Panc1 (cell line): ENCODE measurements at regions not wholly inside any gene's neighbourhood (a gene's known extent, or its start where the extent isn't known, plus 50 kb on each side); places are given as distances from the start of the nearest gene placed in this dataset.

Experiments used
- ATAC-seq: fragments of 200-7000 bp; cut with Tn5 transposase; 2 replicates; pipeline ENCODE4 v1.9.1; 2020; ENCODE audit warnings: mild to moderate bottlenecking, moderate library complexity
- BruUV-seq: library from RNA; stranded (reverse); fragments of 400-500 nt; replicated peaks from 2 replicates; lab custom pipeline; 2021; lab: Mats Ljungman, UMichigan
- CTCF ChIA-PET: fragments of 300-600 bp; sonication (Branson Sonifier 250); formaldehyde crosslinking; loops from one replicate; lab custom pipeline; 2022; ENCODE audit warnings: antibody characterized with exemption; lab: Charles Lee
- POLR2A ChIA-PET: fragments of 300-600 bp; sonication (Branson Sonifier 250); formaldehyde crosslinking; loops from one replicate; lab custom pipeline; 2022; ENCODE audit warnings: antibody characterized with exemption; lab: Charles Lee
- DNase-seq: peaks from one replicate; pipeline ENCODE4 v3.0.0-alpha.2; 2010; ENCODE audit warnings: low read depth, low spot score
- H3K27ac ChIP-seq: 2 replicates; pipeline ENCODE4 v1.5.1; 2011; ENCODE audit warnings: mild to moderate bottlenecking, low read length, inconsistent platforms
- H3K27me3 ChIP-seq: fragments of 200-500 bp; sonication (Bioruptor generic); 2 replicates; pipeline ENCODE4 v1.6.0; 2014; ENCODE audit warnings: low read length, inconsistent platforms; ENCODE audit not compliant: control insufficient read depth, insufficient read depth
- H3K36me3 ChIP-seq: fragments of 200-500 bp; sonication (Bioruptor generic); 2 replicates; pipeline ENCODE4 v1.5.1; 2014; ENCODE audit warnings: inconsistent platforms, mild to moderate bottlenecking, low read length, moderate library complexity; ENCODE audit not compliant: control insufficient read depth, insufficient read depth
- H3K4me1 ChIP-seq: 2 replicates; pipeline ENCODE4 v1.5.1; 2011; ENCODE audit warnings: inconsistent platforms, mild to moderate bottlenecking, low read length, moderate library complexity; ENCODE audit not compliant: control insufficient read depth, insufficient read depth
- H3K4me3 ChIP-seq, 2 experiments: 2 replicates each; pipeline ENCODE4 v1.5.1; 2011 to 2012; ENCODE audit warnings: low read depth in 2 of 2, low read length in 2 of 2, mild to moderate bottlenecking in 2 of 2, inconsistent platforms in 1 of 2, moderate library complexity in 1 of 2
- H3K9me3 ChIP-seq: fragments of 200-500 bp; sonication (Bioruptor generic); 2 replicates; pipeline ENCODE4 v1.5.1; 2014; ENCODE audit warnings: low read depth, mild to moderate bottlenecking, inconsistent platforms, low read length, moderate library complexity; ENCODE audit not compliant: control insufficient read depth, insufficient read depth
- POLR2AphosphoS5 ChIP-seq: IDR thresholded peaks from 2 replicates; pipeline ENCODE4 v1.6.1; 2012; ENCODE audit warnings: mild to moderate bottlenecking, low read depth, low read length, moderate library complexity
- SIN3A ChIP-seq: IDR thresholded peaks from 2 replicates; pipeline ENCODE4 v1.6.1; 2012; ENCODE audit warnings: low read depth, mild to moderate bottlenecking, low read length, moderate library complexity, borderline replicate concordance; ENCODE audit not compliant: insufficient read depth
- TCF7L2 ChIP-seq: IDR thresholded peaks from 2 replicates; pipeline ENCODE4 v1.6.1; 2011; ENCODE audit warnings: mild to moderate bottlenecking, low read depth, low read length, inconsistent platforms
- in situ Hi-C: cut with HindIII; loops from 2 replicates; pipeline ENCODE4 v1.10.0; 2016; ENCODE audit warnings: low sequenced_read_pairs, low pct_unique_long_range_greater_than_20kb
- intact Hi-C: fragments of 100-400 bp; cut with micrococcal nuclease; formaldehyde crosslinking; loops from one replicate; pipeline ENCODE4 v1.10.0; 2022; ENCODE audit not compliant: unreplicated experiment
- TF ChIP-seq, protein P1 (sequence below): fragments of 450-650 bp; IDR thresholded peaks from 2 replicates; pipeline ENCODE4 v1.5.1; 2017; ENCODE audit warnings: mild to moderate bottlenecking
- TF ChIP-seq, protein P2 (sequence below), 2 experiments: IDR thresholded peaks; 2 replicates each; pipeline ENCODE4 v1.6.1; 2011 to 2012; ENCODE audit warnings: low read depth in 2 of 2, control low read depth in 1 of 2, low read length in 1 of 2, mild to moderate bottlenecking in 1 of 2, moderate library complexity in 1 of 2; ENCODE audit not compliant: insufficient read depth in 1 of 2

DNA sequence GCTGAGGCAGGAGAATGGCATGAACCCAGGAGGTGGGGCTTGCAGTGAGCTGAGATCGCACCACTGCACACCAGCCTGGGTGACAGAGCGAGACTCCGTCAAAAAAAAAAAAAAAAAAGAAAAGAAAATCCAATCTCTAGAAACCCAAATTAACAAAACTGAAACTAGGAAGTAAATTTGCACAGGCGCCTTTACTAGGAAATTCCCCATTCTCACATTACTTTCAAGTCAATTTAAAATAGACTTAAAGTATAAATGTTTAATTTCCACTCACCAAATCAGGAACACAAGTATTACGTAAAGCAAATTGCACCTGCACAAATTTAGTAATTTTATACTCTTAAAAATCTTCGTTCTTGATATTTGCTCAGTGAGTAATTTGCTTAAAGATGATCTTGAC, 67.8 kb upstream of the BCAR3 start:
- ATAC-seq (no peak), DNase-seq (no peak)
- Histone ChIP-seq H3K27ac (no peak overlapping the region; the same call in 1 of the 2 replicates), H3K4me1 (peaks cover 9% of the 10 kb centered on the region), H3K4me3 (no peak overlapping the region), H3K36me3 (no peaks in the 10 kb centered on the region), H3K27me3 (no peaks in the 10 kb centered on the region), H3K9me3 (no peaks in the 10 kb centered on the region)
- CTCF ChIA-PET = no interaction called here
- in situ Hi-C loops (no loop called here), intact Hi-C loops (no loop called here)
- POLR2A ChIA-PET = no interaction called here
- TF ChIP-seq TCF7L2 = no peak
- TF ChIP-seq, protein P1, sequence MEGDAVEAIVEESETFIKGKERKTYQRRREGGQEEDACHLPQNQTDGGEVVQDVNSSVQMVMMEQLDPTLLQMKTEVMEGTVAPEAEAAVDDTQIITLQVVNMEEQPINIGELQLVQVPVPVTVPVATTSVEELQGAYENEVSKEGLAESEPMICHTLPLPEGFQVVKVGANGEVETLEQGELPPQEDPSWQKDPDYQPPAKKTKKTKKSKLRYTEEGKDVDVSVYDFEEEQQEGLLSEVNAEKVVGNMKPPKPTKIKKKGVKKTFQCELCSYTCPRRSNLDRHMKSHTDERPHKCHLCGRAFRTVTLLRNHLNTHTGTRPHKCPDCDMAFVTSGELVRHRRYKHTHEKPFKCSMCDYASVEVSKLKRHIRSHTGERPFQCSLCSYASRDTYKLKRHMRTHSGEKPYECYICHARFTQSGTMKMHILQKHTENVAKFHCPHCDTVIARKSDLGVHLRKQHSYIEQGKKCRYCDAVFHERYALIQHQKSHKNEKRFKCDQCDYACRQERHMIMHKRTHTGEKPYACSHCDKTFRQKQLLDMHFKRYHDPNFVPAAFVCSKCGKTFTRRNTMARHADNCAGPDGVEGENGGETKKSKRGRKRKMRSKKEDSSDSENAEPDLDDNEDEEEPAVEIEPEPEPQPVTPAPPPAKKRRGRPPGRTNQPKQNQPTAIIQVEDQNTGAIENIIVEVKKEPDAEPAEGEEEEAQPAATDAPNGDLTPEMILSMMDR = no peak
- no peak for TF ChIP-seq SIN3A
- TF ChIP-seq POLR2AphosphoS5 = no peak
- TF ChIP-seq, protein P2, sequence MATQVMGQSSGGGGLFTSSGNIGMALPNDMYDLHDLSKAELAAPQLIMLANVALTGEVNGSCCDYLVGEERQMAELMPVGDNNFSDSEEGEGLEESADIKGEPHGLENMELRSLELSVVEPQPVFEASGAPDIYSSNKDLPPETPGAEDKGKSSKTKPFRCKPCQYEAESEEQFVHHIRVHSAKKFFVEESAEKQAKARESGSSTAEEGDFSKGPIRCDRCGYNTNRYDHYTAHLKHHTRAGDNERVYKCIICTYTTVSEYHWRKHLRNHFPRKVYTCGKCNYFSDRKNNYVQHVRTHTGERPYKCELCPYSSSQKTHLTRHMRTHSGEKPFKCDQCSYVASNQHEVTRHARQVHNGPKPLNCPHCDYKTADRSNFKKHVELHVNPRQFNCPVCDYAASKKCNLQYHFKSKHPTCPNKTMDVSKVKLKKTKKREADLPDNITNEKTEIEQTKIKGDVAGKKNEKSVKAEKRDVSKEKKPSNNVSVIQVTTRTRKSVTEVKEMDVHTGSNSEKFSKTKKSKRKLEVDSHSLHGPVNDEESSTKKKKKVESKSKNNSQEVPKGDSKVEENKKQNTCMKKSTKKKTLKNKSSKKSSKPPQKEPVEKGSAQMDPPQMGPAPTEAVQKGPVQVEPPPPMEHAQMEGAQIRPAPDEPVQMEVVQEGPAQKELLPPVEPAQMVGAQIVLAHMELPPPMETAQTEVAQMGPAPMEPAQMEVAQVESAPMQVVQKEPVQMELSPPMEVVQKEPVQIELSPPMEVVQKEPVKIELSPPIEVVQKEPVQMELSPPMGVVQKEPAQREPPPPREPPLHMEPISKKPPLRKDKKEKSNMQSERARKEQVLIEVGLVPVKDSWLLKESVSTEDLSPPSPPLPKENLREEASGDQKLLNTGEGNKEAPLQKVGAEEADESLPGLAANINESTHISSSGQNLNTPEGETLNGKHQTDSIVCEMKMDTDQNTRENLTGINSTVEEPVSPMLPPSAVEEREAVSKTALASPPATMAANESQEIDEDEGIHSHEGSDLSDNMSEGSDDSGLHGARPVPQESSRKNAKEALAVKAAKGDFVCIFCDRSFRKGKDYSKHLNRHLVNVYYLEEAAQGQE (IDR thresholded peaks at IDR 0.05; ENCODE audit: insufficient read depth in 1 of 2, low read depth in 2 of 2, low read length in 1 of 2) = no peak
- BruUV-seq = no TSS peak

DNA sequence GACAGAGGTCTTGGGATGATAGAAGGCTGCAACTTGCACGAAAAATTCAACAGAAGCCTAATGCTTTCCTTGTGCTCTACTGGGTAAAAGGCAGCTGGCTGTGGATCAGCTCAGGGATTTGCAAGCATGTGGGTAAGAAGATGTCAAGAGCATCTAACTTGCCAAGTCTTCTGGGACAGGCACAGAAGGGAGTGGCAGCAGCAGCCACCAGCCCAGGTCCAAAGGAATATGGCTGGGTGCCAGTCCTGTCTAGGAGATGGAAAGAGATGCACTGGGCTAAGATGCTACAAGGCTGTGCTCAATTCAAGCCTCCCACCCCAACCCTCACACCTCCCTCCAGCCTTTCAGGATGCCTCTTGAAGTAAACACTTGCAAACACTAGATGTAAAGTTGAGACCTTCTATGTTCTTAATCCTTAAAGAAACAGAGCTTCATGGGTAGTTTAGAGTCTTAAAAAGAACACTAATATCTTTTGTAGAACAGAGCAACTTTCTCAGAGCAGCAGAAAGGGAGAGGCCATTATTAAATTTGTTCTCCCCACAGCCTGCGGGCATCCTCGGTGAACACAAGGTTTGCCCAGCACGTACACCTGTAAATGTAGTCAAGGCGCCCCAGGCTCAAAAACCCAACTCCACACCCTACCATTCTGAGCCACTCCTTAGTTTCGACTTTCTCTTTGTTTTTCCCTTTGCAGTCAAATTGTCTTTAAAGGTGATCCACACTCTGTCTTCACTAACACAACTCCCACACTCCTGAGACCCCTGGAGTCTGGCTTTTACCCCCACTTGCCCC, 64.6 kb upstream of the BCAR3 start:
- no peak for DNase-seq
- TF ChIP-seq, protein P1 = no peak
- TF ChIP-seq SIN3A (no peak), TCF7L2 (no peak), POLR2AphosphoS5 (no peak)
- TF ChIP-seq, protein P2 (IDR thresholded peaks at IDR 0.05; ENCODE audit: insufficient read depth in 1 of 2, low read depth in 2 of 2, low read length in 1 of 2) = no peak
- CTCF ChIA-PET = no interaction called here
- in situ Hi-C loops (no loop called here), intact Hi-C loops (no loop called here)
- no TSS peak for BruUV-seq
- POLR2A ChIA-PET = no interaction called here
- H3K36me3 ChIP-seq = no peaks in the 10 kb centered on the region
- H3K4me3 ChIP-seq = no peak overlapping the region
- no peaks in the 10 kb centered on the region for H3K27me3 ChIP-seq
- no peak for ATAC-seq
- no peak overlapping the region for H3K27ac ChIP-seq
- no peaks in the 10 kb centered on the region for H3K9me3 ChIP-seq
- H3K4me1 ChIP-seq = no peaks in the 10 kb centered on the region
